OCI-LY1 (cell line): ENCODE measurements at regions not wholly inside any gene's neighbourhood (a gene's known extent, or its start where the extent isn't known, plus 50 kb on each side); places are given as distances from the start of the nearest gene placed in this dataset.

ENCODE experiments used
- EZH2 ChIP-seq: fragments of 200-600 bp; sonication (generic), shearing (Covaris generic); IDR thresholded peaks from 2 replicates; pipeline ENCODE4 v1.8.0; 2017; ENCODE audit warnings: borderline replicate concordance, mixed run types, mild to moderate bottlenecking, antibody characterized with exemption, low read length, moderate library complexity, mixed read lengths
- TF ChIP-seq, protein P1 (sequence below): fragments of 200-600 bp; sonication (generic), shearing (Covaris generic); IDR thresholded peaks from 2 replicates; pipeline ENCODE4 v1.5.1; 2017; ENCODE audit warnings: mild to moderate bottlenecking, antibody characterized with exemption, low read length, moderate library complexity, mixed read lengths

DNA sequence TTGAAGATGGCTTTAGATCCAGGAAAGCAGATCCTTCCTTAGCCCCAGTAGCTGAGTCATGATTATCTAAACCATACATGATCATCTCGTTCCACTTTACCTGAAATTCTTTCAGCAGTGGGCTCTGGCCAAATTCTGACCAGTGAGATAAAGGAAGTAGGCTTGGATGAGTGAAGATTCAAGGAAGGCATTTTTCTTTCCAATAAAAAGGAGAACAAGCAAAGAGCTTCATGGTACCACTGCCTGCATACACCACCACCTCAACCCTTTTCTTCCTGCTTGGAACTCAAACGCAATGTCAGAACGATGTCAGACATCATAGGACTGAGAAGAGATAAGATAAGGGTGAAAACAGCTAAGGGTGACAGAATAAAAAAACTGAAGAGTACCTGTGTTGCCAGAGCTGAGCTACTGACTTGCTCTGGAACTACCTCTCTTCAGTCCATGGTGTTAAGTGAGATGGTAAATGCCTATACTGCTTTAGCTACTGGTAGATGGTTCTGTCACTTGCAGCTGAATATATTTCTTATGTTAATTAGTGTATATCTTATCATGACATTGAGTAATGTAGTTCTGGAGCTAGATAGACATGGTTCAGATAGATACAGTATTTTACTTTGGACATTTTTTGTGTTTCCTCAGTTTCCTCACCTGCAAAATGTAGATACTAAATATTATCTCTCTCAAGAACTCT is 58.7 kb upstream of the ACVR1 start:
- TF ChIP-seq, protein P1, sequence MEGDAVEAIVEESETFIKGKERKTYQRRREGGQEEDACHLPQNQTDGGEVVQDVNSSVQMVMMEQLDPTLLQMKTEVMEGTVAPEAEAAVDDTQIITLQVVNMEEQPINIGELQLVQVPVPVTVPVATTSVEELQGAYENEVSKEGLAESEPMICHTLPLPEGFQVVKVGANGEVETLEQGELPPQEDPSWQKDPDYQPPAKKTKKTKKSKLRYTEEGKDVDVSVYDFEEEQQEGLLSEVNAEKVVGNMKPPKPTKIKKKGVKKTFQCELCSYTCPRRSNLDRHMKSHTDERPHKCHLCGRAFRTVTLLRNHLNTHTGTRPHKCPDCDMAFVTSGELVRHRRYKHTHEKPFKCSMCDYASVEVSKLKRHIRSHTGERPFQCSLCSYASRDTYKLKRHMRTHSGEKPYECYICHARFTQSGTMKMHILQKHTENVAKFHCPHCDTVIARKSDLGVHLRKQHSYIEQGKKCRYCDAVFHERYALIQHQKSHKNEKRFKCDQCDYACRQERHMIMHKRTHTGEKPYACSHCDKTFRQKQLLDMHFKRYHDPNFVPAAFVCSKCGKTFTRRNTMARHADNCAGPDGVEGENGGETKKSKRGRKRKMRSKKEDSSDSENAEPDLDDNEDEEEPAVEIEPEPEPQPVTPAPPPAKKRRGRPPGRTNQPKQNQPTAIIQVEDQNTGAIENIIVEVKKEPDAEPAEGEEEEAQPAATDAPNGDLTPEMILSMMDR: no peak
- no peak for TF ChIP-seq EZH2
